SK-N-SH treated with all-trans-retinoic acid at 6 μM for 48 hours (cell line): ENCODE measurements at regions not wholly inside any gene's neighbourhood (a gene's known extent, or its start where the extent isn't known, plus 50 kb on each side); places are given as distances from the start of the nearest gene placed in this dataset.

ENCODE experiments used
- ARNTL ChIP-seq: fragments of 450-650 bp; formaldehyde crosslinking; IDR thresholded peaks from 2 replicates; pipeline ENCODE4 v1.5.0; 2020; ENCODE audit warnings: low read depth, mild to moderate bottlenecking, moderate library complexity, borderline replicate concordance
- ESRRG ChIP-seq: fragments of 250-450 bp; sonication (Bioruptor Pico); IDR thresholded peaks from 2 replicates; pipeline ENCODE4 v1.6.1; 2021; ENCODE audit warnings: mild to moderate bottlenecking
- ISL1 ChIP-seq: fragments of 250-450 bp; sonication (Bioruptor Pico); IDR thresholded peaks from 2 replicates; pipeline ENCODE4 v2.1.2; 2022; ENCODE audit warnings: mild to moderate bottlenecking, moderate library complexity
- PPARA ChIP-seq: fragments of 250-450 bp; sonication (Bioruptor Pico); IDR thresholded peaks from 2 replicates; pipeline ENCODE4 v1.5.0; 2020; ENCODE audit warnings: mild to moderate bottlenecking, borderline replicate concordance
- RARB ChIP-seq: fragments of 250-450 bp; sonication (Bioruptor Pico); IDR thresholded peaks from 2 replicates; pipeline ENCODE4 v1.8.0; 2021; ENCODE audit warnings: mild to moderate bottlenecking, moderate library complexity
- SNAI2 ChIP-seq: fragments of 250-450 bp; sonication (Bioruptor Pico); IDR thresholded peaks from 2 replicates; pipeline ENCODE4 v1.5.0; 2020; ENCODE audit warnings: mild to moderate bottlenecking, moderate library complexity
- TCF4 ChIP-seq: fragments of 250-450 bp; sonication (Bioruptor Pico); IDR thresholded peaks from 2 replicates; pipeline ENCODE4 v1.8.0; 2021; ENCODE audit warnings: mild to moderate bottlenecking, moderate library complexity, borderline replicate concordance
- ZFP3 ChIP-seq: fragments of 250-450 bp; sonication (Bioruptor Pico); IDR thresholded peaks from 2 replicates; pipeline ENCODE4 v1.5.0; 2020; ENCODE audit warnings: mild to moderate bottlenecking, moderate library complexity
- ZFP30 ChIP-seq: fragments of 450-650 bp; formaldehyde crosslinking; IDR thresholded peaks from 2 replicates; pipeline ENCODE4 v1.5.0; 2022; ENCODE audit warnings: mild to moderate bottlenecking, moderate library complexity
- ZNF70 ChIP-seq: fragments of 450-650 bp; formaldehyde crosslinking; IDR thresholded peaks from 2 replicates; pipeline ENCODE4 v1.5.0; 2020; ENCODE audit warnings: mild to moderate bottlenecking, moderate library complexity
- TF ChIP-seq, protein P1 (sequence below): fragments of 250-450 bp; sonication (Bioruptor Pico); IDR thresholded peaks from 2 replicates; pipeline ENCODE4 v1.8.0; 2020; ENCODE audit warnings: mild to moderate bottlenecking, moderate library complexity, borderline replicate concordance
- TF ChIP-seq, protein P2 (sequence below): fragments of 250-450 bp; sonication (Bioruptor Pico); IDR thresholded peaks from 2 replicates; pipeline ENCODE4 v1.5.1; 2020; ENCODE audit warnings: low read depth, mild to moderate bottlenecking, moderate library complexity
- TF ChIP-seq, protein P3 (sequence below): fragments of 250-450 bp; sonication (Bioruptor Pico); IDR thresholded peaks from 2 replicates; pipeline ENCODE4 v1.5.0; 2020; ENCODE audit warnings: mild to moderate bottlenecking, moderate library complexity

DNA sequence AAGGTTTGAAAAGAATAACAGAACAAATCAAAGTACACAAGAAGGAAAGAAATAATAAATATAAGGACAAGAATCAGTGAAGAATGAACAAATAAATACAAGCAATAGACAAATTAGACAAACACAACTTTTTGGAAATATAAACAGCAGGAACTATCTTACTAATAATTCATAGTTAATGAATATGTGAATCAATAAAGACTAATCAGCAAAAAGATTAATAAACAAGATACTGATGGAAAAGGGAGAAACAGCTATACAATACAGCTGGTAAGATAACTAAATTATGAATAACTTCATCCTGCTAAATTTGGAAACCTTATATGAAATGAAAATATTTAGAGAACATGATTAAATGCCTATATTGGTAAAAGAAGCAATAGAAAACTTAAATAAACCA lies 193.6 kb upstream of the SPRED2 start:
- TF ChIP-seq ZNF70 (CRISPR knock-in tag) (no peak), RARB (CRISPR knock-in tag) (no peak), ZFP30 (no peak), ESRRG (CRISPR knock-in tag) (no peak), TCF4 (CRISPR knock-in tag) (no peak), PPARA (CRISPR knock-in tag) (no peak), SNAI2 (no peak), ARNTL (CRISPR knock-in tag) (no peak), ISL1 (CRISPR knock-in tag) (no peak), ZFP3 (CRISPR knock-in tag) (no peak)
- TF ChIP-seq, protein P1, sequence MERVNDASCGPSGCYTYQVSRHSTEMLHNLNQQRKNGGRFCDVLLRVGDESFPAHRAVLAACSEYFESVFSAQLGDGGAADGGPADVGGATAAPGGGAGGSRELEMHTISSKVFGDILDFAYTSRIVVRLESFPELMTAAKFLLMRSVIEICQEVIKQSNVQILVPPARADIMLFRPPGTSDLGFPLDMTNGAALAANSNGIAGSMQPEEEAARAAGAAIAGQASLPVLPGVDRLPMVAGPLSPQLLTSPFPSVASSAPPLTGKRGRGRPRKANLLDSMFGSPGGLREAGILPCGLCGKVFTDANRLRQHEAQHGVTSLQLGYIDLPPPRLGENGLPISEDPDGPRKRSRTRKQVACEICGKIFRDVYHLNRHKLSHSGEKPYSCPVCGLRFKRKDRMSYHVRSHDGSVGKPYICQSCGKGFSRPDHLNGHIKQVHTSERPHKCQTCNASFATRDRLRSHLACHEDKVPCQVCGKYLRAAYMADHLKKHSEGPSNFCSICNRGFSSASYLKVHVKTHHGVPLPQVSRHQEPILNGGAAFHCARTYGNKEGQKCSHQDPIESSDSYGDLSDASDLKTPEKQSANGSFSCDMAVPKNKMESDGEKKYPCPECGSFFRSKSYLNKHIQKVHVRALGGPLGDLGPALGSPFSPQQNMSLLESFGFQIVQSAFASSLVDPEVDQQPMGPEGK, result no peak
- TF ChIP-seq, protein P2, sequence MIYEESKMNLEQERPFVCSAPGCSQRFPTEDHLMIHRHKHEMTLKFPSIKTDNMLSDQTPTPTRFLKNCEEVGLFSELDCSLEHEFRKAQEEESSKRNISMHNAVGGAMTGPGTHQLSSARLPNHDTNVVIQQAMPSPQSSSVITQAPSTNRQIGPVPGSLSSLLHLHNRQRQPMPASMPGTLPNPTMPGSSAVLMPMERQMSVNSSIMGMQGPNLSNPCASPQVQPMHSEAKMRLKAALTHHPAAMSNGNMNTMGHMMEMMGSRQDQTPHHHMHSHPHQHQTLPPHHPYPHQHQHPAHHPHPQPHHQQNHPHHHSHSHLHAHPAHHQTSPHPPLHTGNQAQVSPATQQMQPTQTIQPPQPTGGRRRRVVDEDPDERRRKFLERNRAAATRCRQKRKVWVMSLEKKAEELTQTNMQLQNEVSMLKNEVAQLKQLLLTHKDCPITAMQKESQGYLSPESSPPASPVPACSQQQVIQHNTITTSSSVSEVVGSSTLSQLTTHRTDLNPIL (CRISPR knock-in tag), result no peak
- TF ChIP-seq, protein P3, sequence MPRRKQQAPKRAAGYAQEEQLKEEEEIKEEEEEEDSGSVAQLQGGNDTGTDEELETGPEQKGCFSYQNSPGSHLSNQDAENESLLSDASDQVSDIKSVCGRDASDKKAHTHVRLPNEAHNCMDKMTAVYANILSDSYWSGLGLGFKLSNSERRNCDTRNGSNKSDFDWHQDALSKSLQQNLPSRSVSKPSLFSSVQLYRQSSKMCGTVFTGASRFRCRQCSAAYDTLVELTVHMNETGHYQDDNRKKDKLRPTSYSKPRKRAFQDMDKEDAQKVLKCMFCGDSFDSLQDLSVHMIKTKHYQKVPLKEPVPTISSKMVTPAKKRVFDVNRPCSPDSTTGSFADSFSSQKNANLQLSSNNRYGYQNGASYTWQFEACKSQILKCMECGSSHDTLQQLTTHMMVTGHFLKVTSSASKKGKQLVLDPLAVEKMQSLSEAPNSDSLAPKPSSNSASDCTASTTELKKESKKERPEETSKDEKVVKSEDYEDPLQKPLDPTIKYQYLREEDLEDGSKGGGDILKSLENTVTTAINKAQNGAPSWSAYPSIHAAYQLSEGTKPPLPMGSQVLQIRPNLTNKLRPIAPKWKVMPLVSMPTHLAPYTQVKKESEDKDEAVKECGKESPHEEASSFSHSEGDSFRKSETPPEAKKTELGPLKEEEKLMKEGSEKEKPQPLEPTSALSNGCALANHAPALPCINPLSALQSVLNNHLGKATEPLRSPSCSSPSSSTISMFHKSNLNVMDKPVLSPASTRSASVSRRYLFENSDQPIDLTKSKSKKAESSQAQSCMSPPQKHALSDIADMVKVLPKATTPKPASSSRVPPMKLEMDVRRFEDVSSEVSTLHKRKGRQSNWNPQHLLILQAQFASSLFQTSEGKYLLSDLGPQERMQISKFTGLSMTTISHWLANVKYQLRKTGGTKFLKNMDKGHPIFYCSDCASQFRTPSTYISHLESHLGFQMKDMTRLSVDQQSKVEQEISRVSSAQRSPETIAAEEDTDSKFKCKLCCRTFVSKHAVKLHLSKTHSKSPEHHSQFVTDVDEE (CRISPR knock-in tag), result no peak
